SH-SY5Y (cell line): ENCODE measurements at regions not wholly inside any gene's neighbourhood (a gene's known extent, or its start where the extent isn't known, plus 50 kb on each side); places are given as distances from the start of the nearest gene placed in this dataset.

Experiments
- GATA2 ChIP-seq: IDR thresholded peaks from 2 replicates; pipeline ENCODE4 v1.6.1; 2011; ENCODE audit warnings: mild to moderate bottlenecking, low read depth, low read length
- GATA3 ChIP-seq: IDR thresholded peaks from 2 replicates; pipeline ENCODE4 v1.6.1; 2011; ENCODE audit warnings: low read depth, mild to moderate bottlenecking, low read length, moderate library complexity

GRCh38 chr2:126803434-126803775 lies 95.3 kb upstream of the TEX51 start:
- TF ChIP-seq GATA2 (no peak), GATA3 (no peak)
